MM.1S (cell line): ENCODE measurements at regions not wholly inside any gene's neighbourhood (a gene's known extent, or its start where the extent isn't known, plus 50 kb on each side); places are given as distances from the start of the nearest gene placed in this dataset.

Experiments used
- DNase-seq: peaks from one replicate; pipeline ENCODE4 v3.0.0-alpha.2; 2015
- H2AFZ ChIP-seq: fragments of 300-600 bp; sonication (generic); 2 replicates; pipeline ENCODE4 v1.6.0; 2016; ENCODE audit warnings: antibody characterized with exemption, low read length
- H3F3A ChIP-seq: fragments of 300-600 bp; sonication (generic); 2 replicates; pipeline ENCODE4 v1.6.1; 2016; ENCODE audit warnings: mild to moderate bottlenecking, antibody characterized with exemption, low read length, moderate library complexity, mixed read lengths; ENCODE audit not compliant: insufficient read depth
- H3K27ac ChIP-seq: fragments of 300-600 bp; sonication (generic); 2 replicates; pipeline ENCODE4 v1.5.1; 2016; ENCODE audit warnings: mild to moderate bottlenecking, low read length
- H3K27me3 ChIP-seq: fragments of 300-600 bp; sonication (generic); replicated peaks from 2 replicates; pipeline ENCODE4 v1.6.0; 2016; ENCODE audit warnings: low read length; ENCODE audit not compliant: insufficient read depth
- H3K36me3 ChIP-seq: fragments of 300-600 bp; sonication (generic); replicated peaks from 2 replicates; pipeline ENCODE4 v1.6.1; 2016; ENCODE audit warnings: mild to moderate bottlenecking, low read length, mixed read lengths; ENCODE audit not compliant: insufficient read depth
- H3K4me1 ChIP-seq: fragments of 300-600 bp; sonication (generic); 2 replicates; pipeline ENCODE4 v1.6.1; 2016; ENCODE audit warnings: low read length, mixed read lengths
- H3K4me2 ChIP-seq: fragments of 300-600 bp; sonication (generic); 2 replicates; pipeline ENCODE4 v1.6.0; 2016; ENCODE audit warnings: low read depth, low read length
- H3K4me3 ChIP-seq: fragments of 300-600 bp; sonication (generic); 2 replicates; pipeline ENCODE4 v1.5.1; 2016; ENCODE audit warnings: low read length, mixed read lengths
- H3K79me2 ChIP-seq: fragments of 300-600 bp; sonication (generic); 2 replicates; pipeline ENCODE4 v1.6.1; 2016; ENCODE audit warnings: mixed run types, low read length, mixed read lengths
- H3K9ac ChIP-seq: fragments of 300-600 bp; sonication (generic); 2 replicates; pipeline ENCODE4 v1.6.1; 2016; ENCODE audit warnings: low read length, mixed read lengths
- H3K9me2 ChIP-seq: fragments of 300-600 bp; sonication (generic); replicated peaks from 2 replicates; pipeline ENCODE4 v1.6.1; 2016; ENCODE audit warnings: mild to moderate bottlenecking, low read length, mixed read lengths; ENCODE audit not compliant: insufficient read depth
- H3K9me3 ChIP-seq: fragments of 300-600 bp; sonication (generic); replicated peaks from 2 replicates; pipeline ENCODE4 v1.6.1; 2016; ENCODE audit warnings: mild to moderate bottlenecking, low read length, mixed read lengths; ENCODE audit not compliant: insufficient read depth
- H4K20me1 ChIP-seq: fragments of 300-600 bp; sonication (generic); 2 replicates; pipeline ENCODE4 v1.6.1; 2016; ENCODE audit warnings: mild to moderate bottlenecking, low read length, moderate library complexity, mixed read lengths; ENCODE audit not compliant: insufficient read depth
- CTCF ChIP-seq: fragments of 300-600 bp; sonication (generic); IDR thresholded peaks from 2 replicates; pipeline ENCODE4 v1.5.1; 2016; ENCODE audit warnings: antibody characterized with exemption, low read length, mixed read lengths
- EZH2 ChIP-seq: fragments of 300-600 bp; sonication (generic); optimal IDR thresholded peaks from 2 replicates; pipeline ENCODE3; 2017; ENCODE audit warnings: low read depth, mild to moderate bottlenecking, antibody characterized with exemption, low read length, mixed read lengths
- EZH2phosphoT487 ChIP-seq: fragments of 300-600 bp; sonication (generic); IDR thresholded peaks from 2 replicates; pipeline ENCODE4 v1.6.1; 2018; ENCODE audit warnings: antibody characterized with exemption, low read length

- H3K79me2 ChIP-seq, result no peaks in the 10 kb centered on the region
- 0 out of 2 replicates have a peak overlapping the region, but pooled peaks have one; percentile 1 for H3K4me2 ChIP-seq
- no peaks in the 10 kb centered on the region for H3F3A ChIP-seq
- H3K4me1 ChIP-seq, result 0 out of 2 replicates have a peak, but pooled peaks cover 8% of the 10 kb centered on the region
- no peaks in the 10 kb centered on the region for H3K9me3 ChIP-seq
- H3K27me3 ChIP-seq, result no peaks in the 10 kb centered on the region
- H4K20me1 ChIP-seq, result no peaks in the 10 kb centered on the region
- no peak overlapping the region for H2AFZ ChIP-seq
- no peak overlapping the region for H3K27ac ChIP-seq
- no peak overlapping the region for H3K4me3 ChIP-seq
- H3K9ac ChIP-seq, result no peak overlapping the region
- H3K9me2 ChIP-seq, result no peaks in the 10 kb centered on the region
- TF ChIP-seq EZH2phosphoT487 (no peak), CTCF (no peak), EZH2 (no peak)
- no peaks in the 10 kb centered on the region for H3K36me3 ChIP-seq
- peak; percentile 53 for DNase-seq
These were observed 340.3 kb upstream of the RGS6 start for GRCh38 chr14:71591929-71592328.

GRCh38 chr14:71592361-71592760 lies 339.9 kb upstream of the RGS6 start:
- Histone ChIP-seq H3F3A (no peaks in the 10 kb centered on the region), H3K27me3 (no peaks in the 10 kb centered on the region), H3K9me2 (no peaks in the 10 kb centered on the region), H3K4me3 (no peak overlapping the region), H2AFZ (no peak overlapping the region), H3K9me3 (no peaks in the 10 kb centered on the region), H3K4me2 (no peak overlapping the region), H3K36me3 (no peaks in the 10 kb centered on the region), H3K4me1 (0 out of 2 replicates have a peak, but pooled peaks cover 8% of the 10 kb centered on the region), H3K79me2 (no peaks in the 10 kb centered on the region), H4K20me1 (no peaks in the 10 kb centered on the region), H3K9ac (no peak overlapping the region), H3K27ac (no peak overlapping the region)
- TF ChIP-seq EZH2 (no peak), EZH2phosphoT487 (no peak), CTCF (no peak)
- DNase-seq, result no peak

GRCh38 chr14:71593966-71594365 lies 338.3 kb upstream of the RGS6 start:
- no peak overlapping the region for H3K27ac ChIP-seq

More at GRCh38 chr14:71593966-71594365, 338.3 kb upstream of the RGS6 start:
- Histone ChIP-seq H3K4me2 (no peak overlapping the region), H3K9me2 (no peaks in the 10 kb centered on the region), H4K20me1 (no peaks in the 10 kb centered on the region), H3K9me3 (no peaks in the 10 kb centered on the region), H3F3A (no peaks in the 10 kb centered on the region), H3K36me3 (no peaks in the 10 kb centered on the region), H3K9ac (no peak overlapping the region), H3K4me1 (0 out of 2 replicates have a peak, but pooled peaks cover 8% of the 10 kb centered on the region), H3K79me2 (no peaks in the 10 kb centered on the region), H3K27me3 (no peaks in the 10 kb centered on the region), H3K4me3 (no peak overlapping the region), H2AFZ (no peak overlapping the region)
- no peak for DNase-seq
- no peak for TF ChIP-seq EZH2phosphoT487
- TF ChIP-seq CTCF, result no peak
- no peak for TF ChIP-seq EZH2
